GM23338 (cell line): ENCODE measurements at regions not wholly inside any gene's neighbourhood (a gene's known extent, or its start where the extent isn't known, plus 50 kb on each side); places are given as distances from the start of the nearest gene placed in this dataset.

Experiments
- ATAC-seq: fragments of 200-7000 bp; cut with Tn5 transposase; 3 replicates; pipeline ENCODE4 v1.9.1; 2020
- DNase-seq: peaks from one replicate; pipeline ENCODE4 v3.0.0-alpha.2; 2015; ENCODE audit warnings: low spot score
- H2AFZ ChIP-seq: fragments of 200-600 bp; sonication (generic); 2 replicates; pipeline ENCODE4 v1.8.0; 2016; ENCODE audit warnings: antibody characterized with exemption, mild to moderate bottlenecking, moderate library complexity
- H3F3A ChIP-seq: fragments of 200-600 bp; sonication (generic); replicated peaks from 2 replicates; pipeline ENCODE4 v1.8.0; 2017; ENCODE audit warnings: antibody characterized with exemption, mixed run types, low read depth
- H3K27ac ChIP-seq: fragments of 200-600 bp; sonication (generic); 2 replicates; pipeline ENCODE4 v1.6.1; 2016; ENCODE audit warnings: low read depth
- H3K27me3 ChIP-seq: fragments of 200-600 bp; sonication (generic); 2 replicates; pipeline ENCODE4 v1.8.0; 2016; ENCODE audit warnings: mild to moderate bottlenecking, mixed run types, moderate library complexity; ENCODE audit not compliant: insufficient read depth
- H3K36me3 ChIP-seq: fragments of 200-600 bp; sonication (generic); 2 replicates; pipeline ENCODE4 v1.8.0; 2016; ENCODE audit warnings: mild to moderate bottlenecking; ENCODE audit not compliant: insufficient read depth
- H3K4me1 ChIP-seq: fragments of 200-600 bp; sonication (generic); 2 replicates; pipeline ENCODE4 v1.8.0; 2016; ENCODE audit warnings: mild to moderate bottlenecking, moderate library complexity; ENCODE audit not compliant: insufficient read depth
- H3K4me2 ChIP-seq: fragments of 200-600 bp; sonication (generic); 2 replicates; pipeline ENCODE4 v1.7.1; 2017; ENCODE audit warnings: mixed run types
- H3K4me3 ChIP-seq: fragments of 200-600 bp; sonication (generic); 2 replicates; pipeline ENCODE4 v1.6.1; 2016; ENCODE audit warnings: mixed run types
- H3K79me2 ChIP-seq: fragments of 200-600 bp; sonication (generic); replicated peaks from 2 replicates; pipeline ENCODE4 v1.8.0; 2017; ENCODE audit warnings: mild to moderate bottlenecking; ENCODE audit not compliant: insufficient read depth
- H3K9me2 ChIP-seq: fragments of 200-600 bp; sonication (generic); 2 replicates; pipeline ENCODE4 v1.8.0; 2017; ENCODE audit not compliant: insufficient read depth
- H4K20me1 ChIP-seq: fragments of 200-600 bp; sonication (generic); replicated peaks from 2 replicates; pipeline ENCODE4 v1.8.0; 2017; ENCODE audit warnings: mild to moderate bottlenecking; ENCODE audit not compliant: insufficient read depth
- H3K27ac Mint-ChIP-seq: 2 replicates; pipeline ENCODE4 v1.8.0; 2020; ENCODE audit warnings: inconsistent platforms, mild to moderate bottlenecking, moderate library complexity, mixed read lengths
- H3K27me3 Mint-ChIP-seq: 3 replicates; pipeline ENCODE4 v1.8.0; 2022; ENCODE audit warnings: low read depth, mild to moderate bottlenecking, moderate library complexity, mixed read lengths, inconsistent platforms; ENCODE audit not compliant: insufficient read depth, poor library complexity
- H3K36me3 Mint-ChIP-seq: 3 replicates; pipeline ENCODE4 v1.8.0; 2021; ENCODE audit warnings: low read depth, mild to moderate bottlenecking, inconsistent platforms, moderate library complexity, mixed read lengths
- H3K4me1 Mint-ChIP-seq: 3 replicates; pipeline ENCODE4 v1.8.0; 2020; ENCODE audit warnings: mild to moderate bottlenecking, inconsistent platforms, mixed read lengths
- H3K4me3 Mint-ChIP-seq: 3 replicates; pipeline ENCODE4 v1.8.0; 2021; ENCODE audit warnings: moderate library complexity, mild to moderate bottlenecking, inconsistent platforms, mixed read lengths
- H3K9me3 Mint-ChIP-seq: 3 replicates; pipeline ENCODE4 v1.8.0; 2020; ENCODE audit warnings: moderate library complexity, mild to moderate bottlenecking, inconsistent platforms, mixed read lengths
- CTCF ChIP-seq, 2 experiments: fragments of 200-600 bp in 1 of 2; sonication (generic) in 1 of 2; conservative IDR thresholded peaks; 2 replicates each; pipeline versions ENCODE4 v1.5.1 to v1.6.1; 2016 to 2017; ENCODE audit warnings: antibody characterized with exemption in 2 of 2, low read depth in 2 of 2, mild to moderate bottlenecking in 2 of 2, moderate library complexity in 1 of 2
- ETS1 ChIP-seq: IDR thresholded peaks from 2 replicates; pipeline ENCODE4 v1.6.1; 2016; ENCODE audit warnings: antibody characterized with exemption
- EZH2phosphoT487 ChIP-seq: fragments of 200-600 bp; sonication (generic); IDR thresholded peaks from one replicate; pipeline ENCODE4 v1.8.1; 2018; ENCODE audit warnings: antibody characterized with exemption; ENCODE audit not compliant: unreplicated experiment
- POLR2AphosphoS5 ChIP-seq: IDR thresholded peaks from 2 replicates; pipeline ENCODE4 v1.6.1; 2016; ENCODE audit warnings: antibody characterized with exemption, low read depth
- REST ChIP-seq: IDR thresholded peaks from one replicate; pipeline ENCODE4 v1.6.1; 2018; ENCODE audit warnings: antibody characterized with exemption; ENCODE audit not compliant: unreplicated experiment
- STAT1 ChIP-seq: IDR thresholded peaks from one replicate; pipeline ENCODE4 v1.6.1; 2016; ENCODE audit warnings: antibody characterized with exemption; ENCODE audit not compliant: unreplicated experiment
- ZNF114 ChIP-seq: fragments of 250-450 bp; sonication (Bioruptor Pico); IDR thresholded peaks from 2 replicates; pipeline ENCODE4 v1.5.0; 2020; ENCODE audit warnings: mild to moderate bottlenecking, moderate library complexity
- ZNF331 ChIP-seq: fragments of 250-450 bp; sonication (Bioruptor Pico); IDR thresholded peaks from 2 replicates; pipeline ENCODE4 v1.5.0; 2020; ENCODE audit warnings: low read depth, mild to moderate bottlenecking, moderate library complexity
- ZNF462 ChIP-seq: fragments of 250-450 bp; sonication (Bioruptor Pico); IDR thresholded peaks from 2 replicates; pipeline ENCODE4 v1.5.0; 2020; ENCODE audit warnings: mild to moderate bottlenecking, moderate library complexity

- TF ChIP-seq ETS1 = no peak
- TF ChIP-seq REST = no peak
- no peak for TF ChIP-seq EZH2phosphoT487
- no peak for TF ChIP-seq STAT1
- no peak for TF ChIP-seq POLR2AphosphoS5
Observed at GRCh38 chr1:115546846-115547245, 94.9 kb upstream of the VANGL1 start (continued).

GRCh38 chr1:115545791-115546733 lies 95.7 kb upstream of the VANGL1 start:
- TF ChIP-seq CTCF (conservative IDR thresholded peaks at IDR 0.05; ENCODE audit: low read depth in 2 of 2) (peak; percentile 65 to 91), ZNF114 (0 out of 2 replicates have a peak, but pooled peaks have one; percentile 64), ZNF331 (CRISPR knock-in tag) (no peak), POLR2AphosphoS5 (no peak), ZNF462 (CRISPR knock-in tag) (peak; percentile 78)
- no peaks in the 10 kb centered on the region for H3K27me3 ChIP-seq
- no peaks in the 10 kb centered on the region for H3K36me3 Mint-ChIP-seq
- H3K27ac Mint-ChIP-seq = peak overlapping the region; percentile 94
- no peaks in the 10 kb centered on the region for H3K36me3 ChIP-seq
- peaks cover 17% of the 10 kb centered on the region for H3K4me1 Mint-ChIP-seq
- H3K79me2 ChIP-seq = no peaks in the 10 kb centered on the region
- H4K20me1 ChIP-seq = no peaks in the 10 kb centered on the region
- peak overlapping the region; percentile 4; the same call in 1 of the 2 replicates for H2AFZ ChIP-seq
- DNase-seq = peak; percentile 94
- H3K4me2 ChIP-seq = no peak overlapping the region
- peak; percentile 98 for ATAC-seq
- 0 out of 2 replicates have a peak, but pooled peaks cover 7% of the 10 kb centered on the region for H3K4me1 ChIP-seq
- peak overlapping the region; percentile 67 for H3K27ac ChIP-seq
- H3K27me3 Mint-ChIP-seq = peaks cover 5% of the 10 kb centered on the region
- H3K9me2 ChIP-seq = no peaks in the 10 kb centered on the region
- no peaks in the 10 kb centered on the region for H3F3A ChIP-seq
- H3K4me3 ChIP-seq = no peak overlapping the region
- no peaks in the 10 kb centered on the region for H3K9me3 Mint-ChIP-seq
- no peak overlapping the region for H3K4me3 Mint-ChIP-seq
